DND-41 (cell line): ENCODE measurements at regions not wholly inside any gene's neighbourhood (a gene's known extent, or its start where the extent isn't known, plus 50 kb on each side); places are given as distances from the start of the nearest gene placed in this dataset.

ENCODE experiments used
- CTCF ChIP-seq: IDR thresholded peaks from 2 replicates; pipeline ENCODE4 v1.5.1; 2012; ENCODE audit warnings: borderline replicate concordance, low read length, moderate library complexity, mild to moderate bottlenecking; ENCODE audit not compliant: poor library complexity, severe bottlenecking; ENCODE audit errors: extremely low read depth
- EZH2 ChIP-seq: IDR thresholded peaks from 3 replicates; pipeline ENCODE4 v1.6.1; 2012; ENCODE audit warnings: borderline replicate concordance, low read depth, mild to moderate bottlenecking, moderate library complexity, low read length, inconsistent platforms; ENCODE audit not compliant: severe bottlenecking

GRCh38 chr18:67239826-67240225, 276.7 kb downstream of the DSEL start:
- TF ChIP-seq CTCF (no peak), EZH2 (no peak)
